Left lung (tissue), 4 donors: ENCODE measurements at regions not wholly inside any gene's neighbourhood (a gene's known extent, or its start where the extent isn't known, plus 50 kb on each side); places are given as distances from the start of the nearest gene placed in this dataset.

Experiments
- ATAC-seq: fragments of 200-7000 bp; cut with Tn5 transposase; one replicate; pipeline ENCODE4 v1.9.1; 2020; ENCODE audit warnings: moderate library complexity
- DNase-seq, 4 donors: peaks; one replicate each; pipeline ENCODE4 v3.0.0-alpha.2; 2013 to 2020
- H3K27ac ChIP-seq, 2 donors: fragments of 200-600 bp; sonication (generic) in 1 of 2; one replicate each; pipeline versions ENCODE4 v1.5.0 to v1.8.0; 2020 to 2021
- H3K27me3 ChIP-seq, 2 donors: fragments of 200-600 bp; sonication (generic) in 1 of 2; one replicate each; pipeline versions ENCODE4 v1.5.0 to v1.8.0; 2020 to 2021
- H3K36me3 ChIP-seq, 2 donors: fragments of 200-600 bp; sonication (generic) in 1 of 2; one replicate each; pipeline versions ENCODE4 v1.5.0 to v1.8.0; 2020 to 2021
- H3K4me1 ChIP-seq, 2 donors: fragments of 200-600 bp; one replicate each; pipeline ENCODE4 v1.8.0; 2021
- H3K4me3 ChIP-seq, 2 donors: fragments of 200-600 bp; sonication (generic) in 1 of 2; one replicate each; pipeline versions ENCODE4 v1.5.0 to v1.8.0; 2020 to 2021; ENCODE audit warnings: mild to moderate bottlenecking in 1 of 2
- H3K9me3 ChIP-seq, 2 donors: fragments of 200-600 bp; sonication (generic) in 1 of 2; one replicate each; pipeline versions ENCODE4 v1.5.0 to v1.8.0; 2020 to 2021
- intact Hi-C, 2 donors: fragments of 100-400 bp; cut with DNase I; formaldehyde crosslinking; loops; one replicate each; pipeline versions ENCODE4 v1.11.2 to v1.14.2; 2022
- TF ChIP-seq, protein P1 (sequence below), 2 donors: fragments of 200-600 bp; sonication (generic) in 1 of 2; IDR thresholded peaks; one replicate each; pipeline versions ENCODE4 v1.5.0 to v1.8.0; 2021; ENCODE audit warnings: antibody characterized with exemption in 2 of 2
- donor health status: DM: no; HTN: yes; CAD: no.
- donor health status: DM: no; HTN: no; CAD: no.

DNA sequence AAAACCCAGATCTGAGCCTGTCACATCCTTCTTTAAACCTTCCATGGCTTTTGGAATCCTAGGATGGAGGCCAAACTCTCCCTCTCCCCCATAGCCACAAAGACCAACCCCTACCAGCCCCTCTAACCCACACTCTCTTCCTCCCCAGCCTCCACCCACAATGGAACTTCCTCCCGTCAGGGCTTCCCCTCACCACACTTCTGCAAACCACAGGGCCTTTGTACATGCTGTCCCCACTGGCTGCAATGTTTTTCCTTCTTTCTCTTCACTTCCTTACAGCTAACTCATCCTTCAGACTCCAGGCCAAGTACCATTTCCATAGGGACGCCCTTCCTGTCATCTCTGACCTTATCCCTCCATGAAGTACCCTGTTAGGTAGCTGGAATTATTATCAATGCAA is 393.5 kb downstream of the MN1 start:
- Histone ChIP-seq H3K9me3 (no peaks in the 10 kb centered on the region), H3K27me3 (peaks cover 0 to 8% of the 10 kb centered on the region in 2 donors), H3K27ac (no peak overlapping the region), H3K4me1 (no peaks in the 10 kb centered on the region), H3K36me3 (no peaks in the 10 kb centered on the region), H3K4me3 (no peak overlapping the region)
- TF ChIP-seq, protein P1, sequence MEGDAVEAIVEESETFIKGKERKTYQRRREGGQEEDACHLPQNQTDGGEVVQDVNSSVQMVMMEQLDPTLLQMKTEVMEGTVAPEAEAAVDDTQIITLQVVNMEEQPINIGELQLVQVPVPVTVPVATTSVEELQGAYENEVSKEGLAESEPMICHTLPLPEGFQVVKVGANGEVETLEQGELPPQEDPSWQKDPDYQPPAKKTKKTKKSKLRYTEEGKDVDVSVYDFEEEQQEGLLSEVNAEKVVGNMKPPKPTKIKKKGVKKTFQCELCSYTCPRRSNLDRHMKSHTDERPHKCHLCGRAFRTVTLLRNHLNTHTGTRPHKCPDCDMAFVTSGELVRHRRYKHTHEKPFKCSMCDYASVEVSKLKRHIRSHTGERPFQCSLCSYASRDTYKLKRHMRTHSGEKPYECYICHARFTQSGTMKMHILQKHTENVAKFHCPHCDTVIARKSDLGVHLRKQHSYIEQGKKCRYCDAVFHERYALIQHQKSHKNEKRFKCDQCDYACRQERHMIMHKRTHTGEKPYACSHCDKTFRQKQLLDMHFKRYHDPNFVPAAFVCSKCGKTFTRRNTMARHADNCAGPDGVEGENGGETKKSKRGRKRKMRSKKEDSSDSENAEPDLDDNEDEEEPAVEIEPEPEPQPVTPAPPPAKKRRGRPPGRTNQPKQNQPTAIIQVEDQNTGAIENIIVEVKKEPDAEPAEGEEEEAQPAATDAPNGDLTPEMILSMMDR (IDR thresholded peaks at IDR 0.05) = no peak
- DNase-seq (no peak), ATAC-seq (no peak)
- intact Hi-C loops = loop anchor here in 1 of 2 donors (10.0 kb wide), 1 partner anchor 397 kb away; the partner anchor contains the start of gene MN1

- TF ChIP-seq, protein P1 (IDR thresholded peaks at IDR 0.05) = no peak
- H3K27me3 ChIP-seq = peaks cover 0 to 14% of the 10 kb centered on the region in 2 donors
- intact Hi-C loops = loop anchor here in 1 of 2 donors (10.0 kb wide), 1 partner anchor 396 kb away; the partner anchor contains the start of gene MN1
- DNase-seq (no peak), ATAC-seq (no peak)
- no peaks in the 10 kb centered on the region for H3K9me3 ChIP-seq
- H3K36me3 ChIP-seq = no peaks in the 10 kb centered on the region
- H3K4me1 ChIP-seq = no peaks in the 10 kb centered on the region
- no peak overlapping the region for H3K4me3 ChIP-seq
- H3K27ac ChIP-seq = no peak overlapping the region
Observed at GRCh38 chr22:27409299-27409698, 392.3 kb downstream of the MN1 start.

- intact Hi-C loops = no loop called here
- Histone ChIP-seq H3K4me3 (no peak overlapping the region), H3K27me3 (peaks cover 0 to 23% of the 10 kb centered on the region in 2 donors), H3K9me3 (no peaks in the 10 kb centered on the region), H3K4me1 (no peaks in the 10 kb centered on the region), H3K36me3 (no peaks in the 10 kb centered on the region), H3K27ac (no peak overlapping the region)
- TF ChIP-seq, protein P1 (IDR thresholded peaks at IDR 0.05) = no peak
- no peak for ATAC-seq
- no peak for DNase-seq
Observed at GRCh38 chr22:27412866-27413445, 388.6 kb downstream of the MN1 start.

GRCh38 chr22:27413702-27414101 is 387.9 kb downstream of the MN1 start:
- peaks cover 0 to 23% of the 10 kb centered on the region in 2 donors for H3K27me3 ChIP-seq
- no peaks in the 10 kb centered on the region for H3K9me3 ChIP-seq
- TF ChIP-seq, protein P1 (IDR thresholded peaks at IDR 0.05) = no peak
- intact Hi-C loops = no loop called here
- H3K36me3 ChIP-seq = no peaks in the 10 kb centered on the region
- no peaks in the 10 kb centered on the region for H3K4me1 ChIP-seq
- ATAC-seq (no peak), DNase-seq (no peak)
- H3K27ac ChIP-seq = no peak overlapping the region
- no peak overlapping the region for H3K4me3 ChIP-seq

- H3K4me3 ChIP-seq = no peak overlapping the region
- no peaks in the 10 kb centered on the region for H3K36me3 ChIP-seq
- peaks cover 0 to 39% of the 10 kb centered on the region in 2 donors for H3K27me3 ChIP-seq
- H3K9me3 ChIP-seq = no peaks in the 10 kb centered on the region
- intact Hi-C loops = no loop called here
- no peak for ATAC-seq
- TF ChIP-seq, protein P1 (IDR thresholded peaks at IDR 0.05) = no peak
- peaks cover 10% of the 10 kb centered on the region in 2 donors for H3K4me1 ChIP-seq
- H3K27ac ChIP-seq = no peak overlapping the region
- DNase-seq = peak in 1 of 4 donors; percentile 44
Observed at GRCh38 chr22:27416511-27417420, 384.8 kb downstream of the MN1 start.
